ENCODE measurements at regions not wholly inside any gene's neighbourhood (a gene's known extent, or its start where the extent isn't known, plus 50 kb on each side); places are given as distances from the start of the nearest gene placed in this dataset.

DNA sequence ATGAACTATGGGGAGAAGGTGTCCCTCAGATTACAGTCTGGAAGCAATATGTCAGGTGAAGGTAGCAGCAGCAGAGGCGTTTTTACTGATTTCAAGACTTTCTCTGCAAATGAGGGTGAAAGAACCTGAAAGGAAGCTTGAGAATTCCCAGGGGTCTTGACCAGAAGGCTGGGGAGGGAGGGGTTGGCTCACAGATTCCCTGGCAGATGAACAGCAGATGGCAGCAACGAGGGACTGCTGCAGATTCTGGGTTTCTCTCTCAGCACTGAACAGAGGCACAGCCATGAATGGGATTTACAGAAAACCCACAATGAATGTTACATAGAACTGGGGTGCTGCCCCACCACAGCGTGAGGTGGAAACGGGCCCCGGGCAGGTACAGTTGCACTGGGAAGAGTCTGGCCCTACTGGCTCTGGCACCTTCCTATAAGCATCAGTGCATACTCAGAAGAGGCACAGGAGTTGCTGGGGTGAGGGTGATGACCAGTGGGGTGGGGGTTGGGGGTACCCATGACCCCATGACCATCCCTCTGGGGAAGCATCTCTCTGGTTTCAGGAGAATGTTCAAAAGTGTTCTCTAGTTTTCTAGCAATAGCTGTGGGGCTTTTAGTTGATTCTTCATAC lies 317.8 kb downstream of the SH2D4B start:
- TF ChIP-seq, protein P1, sequence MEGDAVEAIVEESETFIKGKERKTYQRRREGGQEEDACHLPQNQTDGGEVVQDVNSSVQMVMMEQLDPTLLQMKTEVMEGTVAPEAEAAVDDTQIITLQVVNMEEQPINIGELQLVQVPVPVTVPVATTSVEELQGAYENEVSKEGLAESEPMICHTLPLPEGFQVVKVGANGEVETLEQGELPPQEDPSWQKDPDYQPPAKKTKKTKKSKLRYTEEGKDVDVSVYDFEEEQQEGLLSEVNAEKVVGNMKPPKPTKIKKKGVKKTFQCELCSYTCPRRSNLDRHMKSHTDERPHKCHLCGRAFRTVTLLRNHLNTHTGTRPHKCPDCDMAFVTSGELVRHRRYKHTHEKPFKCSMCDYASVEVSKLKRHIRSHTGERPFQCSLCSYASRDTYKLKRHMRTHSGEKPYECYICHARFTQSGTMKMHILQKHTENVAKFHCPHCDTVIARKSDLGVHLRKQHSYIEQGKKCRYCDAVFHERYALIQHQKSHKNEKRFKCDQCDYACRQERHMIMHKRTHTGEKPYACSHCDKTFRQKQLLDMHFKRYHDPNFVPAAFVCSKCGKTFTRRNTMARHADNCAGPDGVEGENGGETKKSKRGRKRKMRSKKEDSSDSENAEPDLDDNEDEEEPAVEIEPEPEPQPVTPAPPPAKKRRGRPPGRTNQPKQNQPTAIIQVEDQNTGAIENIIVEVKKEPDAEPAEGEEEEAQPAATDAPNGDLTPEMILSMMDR (IDR thresholded peaks at IDR 0.05), result no peak
- no peak for TF ChIP-seq POLR2AphosphoS5 (IDR thresholded peaks at IDR 0.05)

Data from stomach (tissue), 4 donors.